ENCODE measurements at regions not wholly inside any gene's neighbourhood (a gene's known extent, or its start where the extent isn't known, plus 50 kb on each side); places are given as distances from the start of the nearest gene placed in this dataset.

DNA sequence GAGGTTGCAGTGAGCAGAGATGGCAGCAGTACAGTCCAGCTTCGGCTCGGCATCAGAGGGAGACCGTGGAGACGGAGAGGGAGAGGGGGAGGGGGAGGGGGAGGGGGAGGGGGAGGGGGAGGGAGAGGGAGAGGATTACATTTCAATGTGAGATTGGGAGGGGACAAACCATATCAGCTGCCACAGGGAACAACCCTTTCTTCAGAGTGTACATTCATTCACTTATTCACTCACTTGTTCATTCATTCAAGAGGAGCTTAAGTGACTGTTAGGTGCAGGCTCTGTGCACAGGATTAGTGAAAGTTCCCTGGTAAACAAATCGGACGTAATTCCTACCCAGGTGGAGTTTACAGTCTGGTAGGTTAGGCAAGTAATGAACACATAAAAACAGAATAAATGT, 65.6 kb upstream of the MEDAG start:
- Histone ChIP-seq H3K79me2 (ENCODE audit: insufficient read depth, low read length) (no peaks in the 10 kb centered on the region), H3K9me3 (ENCODE audit: low read depth, low read length) (no peaks in the 10 kb centered on the region), H3K4me3 (ENCODE audit: insufficient read depth, low read length) (no peak overlapping the region), H3K27ac (ENCODE audit: low read depth, low read length) (no peak overlapping the region), H3K27me3 (ENCODE audit: insufficient read depth, low read length) (peaks cover 18% of the 10 kb centered on the region), H3K4me1 (ENCODE audit: insufficient read depth, low read length) (peaks cover 2% of the 10 kb centered on the region), H3K36me3 (ENCODE audit: insufficient read depth, low read length) (no peaks in the 10 kb centered on the region), H3K4me2 (ENCODE audit: insufficient read depth, low read length) (no peak overlapping the region), H4K20me1 (ENCODE audit: insufficient read depth, low read length) (no peaks in the 10 kb centered on the region), H2AFZ (ENCODE audit: low read length) (no peak overlapping the region)
- TF ChIP-seq, protein P1, sequence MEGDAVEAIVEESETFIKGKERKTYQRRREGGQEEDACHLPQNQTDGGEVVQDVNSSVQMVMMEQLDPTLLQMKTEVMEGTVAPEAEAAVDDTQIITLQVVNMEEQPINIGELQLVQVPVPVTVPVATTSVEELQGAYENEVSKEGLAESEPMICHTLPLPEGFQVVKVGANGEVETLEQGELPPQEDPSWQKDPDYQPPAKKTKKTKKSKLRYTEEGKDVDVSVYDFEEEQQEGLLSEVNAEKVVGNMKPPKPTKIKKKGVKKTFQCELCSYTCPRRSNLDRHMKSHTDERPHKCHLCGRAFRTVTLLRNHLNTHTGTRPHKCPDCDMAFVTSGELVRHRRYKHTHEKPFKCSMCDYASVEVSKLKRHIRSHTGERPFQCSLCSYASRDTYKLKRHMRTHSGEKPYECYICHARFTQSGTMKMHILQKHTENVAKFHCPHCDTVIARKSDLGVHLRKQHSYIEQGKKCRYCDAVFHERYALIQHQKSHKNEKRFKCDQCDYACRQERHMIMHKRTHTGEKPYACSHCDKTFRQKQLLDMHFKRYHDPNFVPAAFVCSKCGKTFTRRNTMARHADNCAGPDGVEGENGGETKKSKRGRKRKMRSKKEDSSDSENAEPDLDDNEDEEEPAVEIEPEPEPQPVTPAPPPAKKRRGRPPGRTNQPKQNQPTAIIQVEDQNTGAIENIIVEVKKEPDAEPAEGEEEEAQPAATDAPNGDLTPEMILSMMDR (IDR thresholded peaks at IDR 0.05; ENCODE audit: extremely low read depth, low read depth, low read length), result no peak
- no peak for DNase-seq (ENCODE audit: insufficient read length, low spot score, missing footprints)

DNA sequence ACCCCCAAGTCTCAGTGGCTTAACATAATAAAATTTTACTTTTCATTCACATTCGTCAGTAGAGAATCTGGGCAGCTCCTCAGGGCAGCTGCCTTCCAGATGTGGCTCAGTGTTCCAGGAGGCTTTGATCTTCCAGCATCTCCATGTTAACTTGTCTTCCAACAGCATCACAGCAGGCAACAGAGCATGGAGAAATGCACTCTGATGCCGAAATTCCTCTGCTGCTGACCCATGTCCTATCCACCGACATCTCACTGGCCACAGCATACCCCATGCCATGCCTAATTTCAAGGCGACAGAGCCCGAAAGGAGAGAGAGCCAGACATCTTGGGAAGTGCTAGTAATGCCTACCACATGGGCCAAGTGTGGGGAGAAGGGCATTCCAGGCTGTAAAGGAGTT, 64.9 kb upstream of the MEDAG start:
- Histone ChIP-seq H3K4me2 (ENCODE audit: insufficient read depth, low read length) (no peak overlapping the region), H4K20me1 (ENCODE audit: insufficient read depth, low read length) (no peaks in the 10 kb centered on the region), H3K79me2 (ENCODE audit: insufficient read depth, low read length) (no peaks in the 10 kb centered on the region), H3K4me3 (ENCODE audit: insufficient read depth, low read length) (no peak overlapping the region), H2AFZ (ENCODE audit: low read length) (no peak overlapping the region), H3K36me3 (ENCODE audit: insufficient read depth, low read length) (no peaks in the 10 kb centered on the region), H3K4me1 (ENCODE audit: insufficient read depth, low read length) (peaks cover 8% of the 10 kb centered on the region), H3K27me3 (ENCODE audit: insufficient read depth, low read length) (peaks cover 17% of the 10 kb centered on the region), H3K27ac (ENCODE audit: low read depth, low read length) (no peak overlapping the region), H3K9me3 (ENCODE audit: low read depth, low read length) (no peaks in the 10 kb centered on the region)
- no peak for DNase-seq (ENCODE audit: insufficient read length, low spot score, missing footprints)
- TF ChIP-seq, protein P1 (IDR thresholded peaks at IDR 0.05; ENCODE audit: extremely low read depth, low read depth, low read length), result no peak

DNA sequence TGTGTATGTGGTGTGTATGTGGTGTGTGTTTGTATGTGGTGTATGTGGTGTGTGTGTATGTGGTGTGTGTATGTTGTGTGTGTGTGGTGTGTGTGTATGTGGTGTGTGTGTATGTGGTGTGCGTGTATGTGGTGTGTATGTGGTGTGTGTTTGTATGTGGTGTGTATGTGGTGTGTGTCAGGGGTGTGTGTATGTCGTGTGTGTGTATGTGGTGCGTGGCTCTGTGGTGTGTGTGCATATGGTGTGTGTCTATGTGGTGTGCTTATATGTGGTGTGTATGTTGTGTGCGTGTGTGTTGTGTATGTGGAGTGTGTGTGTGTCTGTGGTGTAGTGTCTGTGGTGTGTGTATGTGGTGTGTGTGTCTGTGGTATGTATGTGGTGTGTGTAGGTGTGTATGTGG, 62.5 kb upstream of the MEDAG start:
- no peaks in the 10 kb centered on the region for H3K79me2 ChIP-seq (ENCODE audit: insufficient read depth, low read length)
- TF ChIP-seq, protein P1 (IDR thresholded peaks at IDR 0.05; ENCODE audit: extremely low read depth, low read depth, low read length), result no peak

DNA sequence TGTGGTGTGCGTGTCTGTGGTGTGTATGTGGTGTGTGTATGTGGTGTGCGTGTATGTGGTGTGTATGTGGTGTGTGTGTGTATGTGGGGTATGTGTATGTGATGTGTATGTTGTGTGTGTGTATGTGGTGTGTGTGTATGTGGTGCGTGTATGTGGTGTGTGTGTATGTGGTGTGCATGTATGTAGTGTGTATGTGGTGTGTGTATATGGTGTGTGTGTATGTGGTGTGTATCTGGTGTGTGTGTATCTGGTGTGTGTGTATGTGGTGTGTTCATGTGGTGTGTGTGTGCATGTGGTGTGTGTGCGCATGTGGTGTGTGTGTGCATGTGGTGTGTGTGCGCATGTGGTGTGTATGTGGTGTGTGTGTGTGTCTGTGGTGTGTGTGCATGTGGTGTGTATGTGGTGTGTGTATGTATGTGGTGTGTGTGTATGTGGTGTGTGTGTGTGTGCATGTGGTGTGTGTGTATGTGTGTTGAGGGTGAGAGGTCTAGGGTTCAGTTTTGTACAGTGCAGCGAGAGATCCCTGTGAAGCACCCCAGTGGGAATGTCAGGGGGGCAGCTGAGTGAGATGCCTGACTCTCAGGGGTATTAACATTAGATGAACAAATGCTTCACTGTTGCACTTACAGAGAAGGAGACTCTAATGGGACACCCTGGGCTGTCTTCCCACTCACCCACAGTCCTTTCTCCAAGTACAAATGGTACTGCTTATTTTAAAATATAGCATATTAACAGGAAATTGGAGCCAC, 61.3 kb upstream of the MEDAG start:
- no peak for DNase-seq (ENCODE audit: insufficient read length, low spot score, missing footprints)
- Histone ChIP-seq H3K79me2 (ENCODE audit: insufficient read depth, low read length) (no peaks in the 10 kb centered on the region), H3K9me3 (ENCODE audit: low read depth, low read length) (no peaks in the 10 kb centered on the region), H3K27ac (ENCODE audit: low read depth, low read length) (no peak overlapping the region), H2AFZ (ENCODE audit: low read length) (no peak overlapping the region), H3K36me3 (ENCODE audit: insufficient read depth, low read length) (no peaks in the 10 kb centered on the region), H3K4me1 (ENCODE audit: insufficient read depth, low read length) (peaks cover 33% of the 10 kb centered on the region), H3K4me3 (ENCODE audit: insufficient read depth, low read length) (no peak overlapping the region), H4K20me1 (ENCODE audit: insufficient read depth, low read length) (no peaks in the 10 kb centered on the region), H3K4me2 (ENCODE audit: insufficient read depth, low read length) (no peak overlapping the region), H3K27me3 (ENCODE audit: insufficient read depth, low read length) (no peaks in the 10 kb centered on the region)
- TF ChIP-seq, protein P1 (IDR thresholded peaks at IDR 0.05; ENCODE audit: extremely low read depth, low read depth, low read length), result no peak

More for the DNA sequence above, 62.5 kb upstream of the MEDAG start:
- Histone ChIP-seq H3K4me2 (ENCODE audit: insufficient read depth, low read length) (no peak overlapping the region), H4K20me1 (ENCODE audit: insufficient read depth, low read length) (no peaks in the 10 kb centered on the region), H3K9me3 (ENCODE audit: low read depth, low read length) (no peaks in the 10 kb centered on the region), H3K27ac (ENCODE audit: low read depth, low read length) (no peak overlapping the region), H3K4me3 (ENCODE audit: insufficient read depth, low read length) (no peak overlapping the region), H2AFZ (ENCODE audit: low read length) (no peak overlapping the region), H3K4me1 (ENCODE audit: insufficient read depth, low read length) (peaks cover 30% of the 10 kb centered on the region), H3K27me3 (ENCODE audit: insufficient read depth, low read length) (no peaks in the 10 kb centered on the region), H3K36me3 (ENCODE audit: insufficient read depth, low read length) (no peaks in the 10 kb centered on the region)
- no peak for DNase-seq (ENCODE audit: insufficient read length, low spot score, missing footprints)

Data from osteoblast (primary cell).